ENCODE measurements at regions not wholly inside any gene's neighbourhood (a gene's known extent, or its start where the extent isn't known, plus 50 kb on each side); places are given as distances from the start of the nearest gene placed in this dataset.

- no peak for TF ChIP-seq CTCF (IDR thresholded peaks at IDR 0.05)
- no peak for TF ChIP-seq POLR2A (IDR thresholded peaks at IDR 0.05)
These were observed 95.8 kb upstream of the ZNF366 start for GRCh38 chr5:72602696-72603685.

Data from Peyer's patch (tissue), 4 donors.